WTC11 (cell line): ENCODE measurements at regions not wholly inside any gene's neighbourhood (a gene's known extent, or its start where the extent isn't known, plus 50 kb on each side); places are given as distances from the start of the nearest gene placed in this dataset.

Experiments
- ATAC-seq: fragments of 200-7000 bp; cut with Tn5 transposase; 2 replicates; pipeline ENCODE4 v1.10.0; 2021; ENCODE audit warnings: mild to moderate bottlenecking, moderate library complexity
- CTCF ChIA-PET: fragments of 300-600 bp; sonication (Branson Sonifier 250); formaldehyde crosslinking; loops from one replicate; lab custom pipeline; 2021; ENCODE audit warnings: antibody characterized with exemption; lab: Charles Lee
- POLR2A ChIA-PET: fragments of 350-600 bp; sonication (Branson Sonifier 250); formaldehyde crosslinking; loops from one replicate; lab custom pipeline; 2021; ENCODE audit warnings: antibody characterized with exemption; lab: Charles Lee
- DNase-seq: peaks from one replicate; pipeline ENCODE4 v3.0.0; 2021; ENCODE audit warnings: low spot score
- H3K27ac Mint-ChIP-seq: 2 replicates; pipeline ENCODE4 v1.8.0; 2021; ENCODE audit warnings: mixed read lengths
- H3K27me3 Mint-ChIP-seq: 2 replicates; pipeline ENCODE4 v1.8.0; 2021; ENCODE audit warnings: low read depth, mild to moderate bottlenecking, moderate library complexity, mixed read lengths
- H3K36me3 Mint-ChIP-seq: 2 replicates; pipeline ENCODE4 v1.8.0; 2021; ENCODE audit warnings: mixed read lengths
- H3K4me1 Mint-ChIP-seq: 2 replicates; pipeline ENCODE4 v1.8.0; 2022; ENCODE audit warnings: mixed read lengths
- H3K4me3 Mint-ChIP-seq: 2 replicates; pipeline ENCODE4 v1.8.0; 2021; ENCODE audit warnings: mild to moderate bottlenecking, moderate library complexity, mixed read lengths
- H3K9me3 Mint-ChIP-seq: 2 replicates; pipeline ENCODE4 v1.8.0; 2021; ENCODE audit warnings: mixed read lengths
- ETV6 ChIP-seq: sonication (generic); formaldehyde crosslinking; IDR thresholded peaks from 2 replicates; pipeline ENCODE4 v1.8.1; 2022; ENCODE audit warnings: mild to moderate bottlenecking, missing genetic modification reagents
- HMGA2 ChIP-seq: fragments of 250-450 bp; sonication (Bioruptor Pico); IDR thresholded peaks from 2 replicates; pipeline ENCODE4 v1.4.0; 2021; ENCODE audit warnings: mild to moderate bottlenecking, moderate library complexity
- NR2C2 ChIP-seq: sonication (generic); formaldehyde crosslinking; IDR thresholded peaks from 2 replicates; pipeline ENCODE4 v1.8.0; 2022; ENCODE audit warnings: mild to moderate bottlenecking, missing genetic modification reagents
- SOX15 ChIP-seq: fragments of 250-450 bp; sonication (Bioruptor Pico); IDR thresholded peaks from 2 replicates; pipeline ENCODE4 v1.9.0; 2021; ENCODE audit warnings: mild to moderate bottlenecking
- TEAD4 ChIP-seq: sonication (generic); formaldehyde crosslinking; IDR thresholded peaks from 2 replicates; pipeline ENCODE4 v1.8.0; 2022; ENCODE audit warnings: mild to moderate bottlenecking, missing genetic modification reagents
- ZNF317 ChIP-seq: sonication (generic); formaldehyde crosslinking; IDR thresholded peaks from 2 replicates; pipeline ENCODE4 v1.8.1; 2023; ENCODE audit warnings: low read depth, mild to moderate bottlenecking, moderate library complexity, missing genetic modification reagents, borderline replicate concordance
- TF ChIP-seq, protein P1 (sequence below): sonication (generic); formaldehyde crosslinking; IDR thresholded peaks from 2 replicates; pipeline ENCODE4 v1.8.0; 2022; ENCODE audit warnings: mild to moderate bottlenecking, missing genetic modification reagents
- TF ChIP-seq, protein P2 (sequence below): fragments of 250-450 bp; sonication (Bioruptor Pico); IDR thresholded peaks from 2 replicates; pipeline ENCODE4 v2.1.2; 2022; ENCODE audit warnings: mild to moderate bottlenecking, moderate library complexity
- TF ChIP-seq, protein P3 (sequence below): sonication (generic); formaldehyde crosslinking; IDR thresholded peaks from 2 replicates; pipeline ENCODE4 v1.8.0; 2023; ENCODE audit warnings: mild to moderate bottlenecking, missing genetic modification reagents
- TF ChIP-seq, protein P4 (sequence below): fragments of 200-600 bp; IDR thresholded peaks from 2 replicates; pipeline ENCODE4 v1.8.0; 2022; ENCODE audit warnings: antibody characterized with exemption
- TF ChIP-seq, protein P5 (sequence below): fragments of 250-450 bp; sonication (Bioruptor Pico); IDR thresholded peaks from 2 replicates; pipeline ENCODE4 v1.9.0; 2021; ENCODE audit warnings: moderate library complexity, mild to moderate bottlenecking, inconsistent platforms, borderline replicate concordance
- TF ChIP-seq, protein P6 (sequence below): sonication (generic); formaldehyde crosslinking; IDR thresholded peaks from 2 replicates; pipeline ENCODE4 v1.8.1; 2022; ENCODE audit warnings: missing genetic modification reagents, borderline replicate concordance

DNA sequence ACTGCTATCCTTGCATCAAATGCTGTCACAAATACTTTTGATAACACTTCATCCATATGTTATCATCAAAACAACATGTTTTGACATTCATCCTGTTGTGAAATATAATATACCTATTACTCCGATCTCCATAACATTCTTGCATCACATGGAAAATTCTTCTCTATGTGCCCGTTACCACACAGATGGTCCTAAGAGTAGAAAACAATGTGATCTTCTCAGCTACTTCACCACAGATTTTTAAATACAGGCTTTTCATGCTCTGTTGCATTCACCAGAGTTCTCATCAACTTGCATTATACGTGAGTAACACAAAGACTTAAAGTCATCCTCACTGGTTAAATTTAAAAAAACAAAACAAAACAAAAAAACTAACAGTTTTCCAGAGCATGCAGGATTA, 1603.3 kb upstream of the ZEB2 start:
- Mint-ChIP-seq H3K36me3 (no peaks in the 10 kb centered on the region), H3K4me1 (peaks cover 8% of the 10 kb centered on the region), H3K4me3 (no peak overlapping the region), H3K27ac (no peak overlapping the region), H3K9me3 (peaks cover under 1% of the 10 kb centered on the region; the same call in 1 of the 2 replicates), H3K27me3 (no peaks in the 10 kb centered on the region)
- no peak for DNase-seq
- ChIA-PET CTCF (no interaction called here), POLR2A (no interaction called here)
- TF ChIP-seq, protein P1, sequence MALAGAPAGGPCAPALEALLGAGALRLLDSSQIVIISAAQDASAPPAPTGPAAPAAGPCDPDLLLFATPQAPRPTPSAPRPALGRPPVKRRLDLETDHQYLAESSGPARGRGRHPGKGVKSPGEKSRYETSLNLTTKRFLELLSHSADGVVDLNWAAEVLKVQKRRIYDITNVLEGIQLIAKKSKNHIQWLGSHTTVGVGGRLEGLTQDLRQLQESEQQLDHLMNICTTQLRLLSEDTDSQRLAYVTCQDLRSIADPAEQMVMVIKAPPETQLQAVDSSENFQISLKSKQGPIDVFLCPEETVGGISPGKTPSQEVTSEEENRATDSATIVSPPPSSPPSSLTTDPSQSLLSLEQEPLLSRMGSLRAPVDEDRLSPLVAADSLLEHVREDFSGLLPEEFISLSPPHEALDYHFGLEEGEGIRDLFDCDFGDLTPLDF (CRISPR knock-in tag): no peak
- ATAC-seq: no peak

DNA sequence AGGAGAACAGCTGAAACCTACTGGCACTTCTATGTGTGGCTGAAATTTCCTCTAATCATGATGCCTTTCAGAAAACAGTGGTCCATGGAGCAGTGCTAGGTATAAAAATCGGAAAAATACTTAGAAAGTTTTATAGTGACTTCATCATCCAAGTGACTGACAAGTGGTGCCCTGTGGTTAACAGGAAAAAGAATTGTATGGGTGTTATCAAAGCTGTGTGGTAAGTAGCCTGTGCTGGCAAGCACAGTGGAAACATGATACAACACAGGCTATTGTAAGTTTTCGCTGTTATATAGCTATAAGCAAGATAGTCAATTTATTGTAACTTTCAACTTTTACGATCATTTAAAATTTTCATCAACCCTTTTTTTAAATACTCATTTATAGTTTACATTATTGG, 1599.7 kb upstream of the ZEB2 start:
- TF ChIP-seq HMGA2 (CRISPR knock-in tag): no peak
- TF ChIP-seq ZNF317 (CRISPR knock-in tag): no peak
- TF ChIP-seq, protein P1 (CRISPR knock-in tag): no peak
- no peak for TF ChIP-seq SOX15 (CRISPR knock-in tag)
- TF ChIP-seq, protein P2, sequence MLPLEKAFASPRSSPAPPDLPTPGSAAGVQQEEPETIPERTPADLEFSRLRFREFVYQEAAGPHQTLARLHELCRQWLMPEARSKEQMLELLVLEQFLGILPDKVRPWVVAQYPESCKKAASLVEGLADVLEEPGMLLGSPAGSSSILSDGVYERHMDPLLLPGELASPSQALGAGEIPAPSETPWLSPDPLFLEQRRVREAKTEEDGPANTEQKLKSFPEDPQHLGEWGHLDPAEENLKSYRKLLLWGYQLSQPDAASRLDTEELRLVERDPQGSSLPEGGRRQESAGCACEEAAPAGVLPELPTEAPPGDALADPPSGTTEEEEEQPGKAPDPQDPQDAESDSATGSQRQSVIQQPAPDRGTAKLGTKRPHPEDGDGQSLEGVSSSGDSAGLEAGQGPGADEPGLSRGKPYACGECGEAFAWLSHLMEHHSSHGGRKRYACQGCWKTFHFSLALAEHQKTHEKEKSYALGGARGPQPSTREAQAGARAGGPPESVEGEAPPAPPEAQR: no peak
- TF ChIP-seq NR2C2 (CRISPR knock-in tag): no peak
- TF ChIP-seq, protein P3, sequence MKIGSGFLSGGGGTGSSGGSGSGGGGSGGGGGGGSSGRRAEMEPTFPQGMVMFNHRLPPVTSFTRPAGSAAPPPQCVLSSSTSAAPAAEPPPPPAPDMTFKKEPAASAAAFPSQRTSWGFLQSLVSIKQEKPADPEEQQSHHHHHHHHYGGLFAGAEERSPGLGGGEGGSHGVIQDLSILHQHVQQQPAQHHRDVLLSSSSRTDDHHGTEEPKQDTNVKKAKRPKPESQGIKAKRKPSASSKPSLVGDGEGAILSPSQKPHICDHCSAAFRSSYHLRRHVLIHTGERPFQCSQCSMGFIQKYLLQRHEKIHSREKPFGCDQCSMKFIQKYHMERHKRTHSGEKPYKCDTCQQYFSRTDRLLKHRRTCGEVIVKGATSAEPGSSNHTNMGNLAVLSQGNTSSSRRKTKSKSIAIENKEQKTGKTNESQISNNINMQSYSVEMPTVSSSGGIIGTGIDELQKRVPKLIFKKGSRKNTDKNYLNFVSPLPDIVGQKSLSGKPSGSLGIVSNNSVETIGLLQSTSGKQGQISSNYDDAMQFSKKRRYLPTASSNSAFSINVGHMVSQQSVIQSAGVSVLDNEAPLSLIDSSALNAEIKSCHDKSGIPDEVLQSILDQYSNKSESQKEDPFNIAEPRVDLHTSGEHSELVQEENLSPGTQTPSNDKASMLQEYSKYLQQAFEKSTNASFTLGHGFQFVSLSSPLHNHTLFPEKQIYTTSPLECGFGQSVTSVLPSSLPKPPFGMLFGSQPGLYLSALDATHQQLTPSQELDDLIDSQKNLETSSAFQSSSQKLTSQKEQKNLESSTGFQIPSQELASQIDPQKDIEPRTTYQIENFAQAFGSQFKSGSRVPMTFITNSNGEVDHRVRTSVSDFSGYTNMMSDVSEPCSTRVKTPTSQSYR (CRISPR knock-in tag): no peak
- no peak for TF ChIP-seq TEAD4 (CRISPR knock-in tag)
- TF ChIP-seq, protein P4, sequence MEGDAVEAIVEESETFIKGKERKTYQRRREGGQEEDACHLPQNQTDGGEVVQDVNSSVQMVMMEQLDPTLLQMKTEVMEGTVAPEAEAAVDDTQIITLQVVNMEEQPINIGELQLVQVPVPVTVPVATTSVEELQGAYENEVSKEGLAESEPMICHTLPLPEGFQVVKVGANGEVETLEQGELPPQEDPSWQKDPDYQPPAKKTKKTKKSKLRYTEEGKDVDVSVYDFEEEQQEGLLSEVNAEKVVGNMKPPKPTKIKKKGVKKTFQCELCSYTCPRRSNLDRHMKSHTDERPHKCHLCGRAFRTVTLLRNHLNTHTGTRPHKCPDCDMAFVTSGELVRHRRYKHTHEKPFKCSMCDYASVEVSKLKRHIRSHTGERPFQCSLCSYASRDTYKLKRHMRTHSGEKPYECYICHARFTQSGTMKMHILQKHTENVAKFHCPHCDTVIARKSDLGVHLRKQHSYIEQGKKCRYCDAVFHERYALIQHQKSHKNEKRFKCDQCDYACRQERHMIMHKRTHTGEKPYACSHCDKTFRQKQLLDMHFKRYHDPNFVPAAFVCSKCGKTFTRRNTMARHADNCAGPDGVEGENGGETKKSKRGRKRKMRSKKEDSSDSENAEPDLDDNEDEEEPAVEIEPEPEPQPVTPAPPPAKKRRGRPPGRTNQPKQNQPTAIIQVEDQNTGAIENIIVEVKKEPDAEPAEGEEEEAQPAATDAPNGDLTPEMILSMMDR: no peak
- TF ChIP-seq, protein P5, sequence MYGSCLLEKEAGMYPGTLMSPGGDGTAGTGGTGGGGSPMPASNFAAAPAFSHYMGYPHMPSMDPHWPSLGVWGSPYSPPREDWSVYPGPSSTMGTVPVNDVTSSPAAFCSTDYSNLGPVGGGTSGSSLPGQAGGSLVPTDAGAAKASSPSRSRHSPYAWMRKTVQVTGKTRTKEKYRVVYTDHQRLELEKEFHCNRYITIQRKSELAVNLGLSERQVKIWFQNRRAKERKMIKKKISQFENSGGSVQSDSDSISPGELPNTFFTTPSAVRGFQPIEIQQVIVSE: no peak
- TF ChIP-seq ETV6: no peak
- Mint-ChIP-seq H3K27ac (no peak overlapping the region), H3K4me3 (no peak overlapping the region), H3K36me3 (no peaks in the 10 kb centered on the region), H3K4me1 (peaks cover 22% of the 10 kb centered on the region), H3K9me3 (no peaks in the 10 kb centered on the region), H3K27me3 (no peaks in the 10 kb centered on the region)
- ChIA-PET POLR2A (no interaction called here), CTCF (interaction anchor here (0.6 kb wide), 1 partner anchor 582 kb away, joined by 3 read pairs; no protein-coding TSS in a partner anchor)
- ATAC-seq: no peak
- no peak for DNase-seq

DNA sequence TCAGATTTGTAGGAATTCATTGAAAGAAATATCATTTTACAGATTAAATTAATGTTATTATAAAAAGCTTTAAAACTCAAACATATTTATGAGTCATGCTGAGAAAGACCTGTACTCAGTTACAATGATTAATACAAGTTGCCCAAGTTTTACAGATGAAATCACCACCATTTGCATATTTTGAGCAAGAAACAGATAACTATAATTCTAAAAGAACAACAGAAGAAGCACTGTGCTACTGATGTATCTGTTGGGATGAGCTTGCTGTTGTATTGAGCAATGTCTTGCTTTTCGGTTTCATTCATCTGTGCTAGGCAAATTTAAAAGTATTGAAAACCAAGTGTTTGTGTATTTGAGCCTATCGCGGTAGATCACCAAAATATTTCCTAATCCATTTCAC, 1589.1 kb upstream of the ZEB2 start:
- ATAC-seq (no peak), DNase-seq (no peak)
- ChIA-PET CTCF (no interaction called here), POLR2A (no interaction called here)
- Mint-ChIP-seq H3K4me1 (no peaks in the 10 kb centered on the region), H3K4me3 (no peak overlapping the region), H3K9me3 (no peaks in the 10 kb centered on the region), H3K36me3 (no peaks in the 10 kb centered on the region), H3K27ac (no peak overlapping the region), H3K27me3 (no peaks in the 10 kb centered on the region)
- TF ChIP-seq, protein P6, sequence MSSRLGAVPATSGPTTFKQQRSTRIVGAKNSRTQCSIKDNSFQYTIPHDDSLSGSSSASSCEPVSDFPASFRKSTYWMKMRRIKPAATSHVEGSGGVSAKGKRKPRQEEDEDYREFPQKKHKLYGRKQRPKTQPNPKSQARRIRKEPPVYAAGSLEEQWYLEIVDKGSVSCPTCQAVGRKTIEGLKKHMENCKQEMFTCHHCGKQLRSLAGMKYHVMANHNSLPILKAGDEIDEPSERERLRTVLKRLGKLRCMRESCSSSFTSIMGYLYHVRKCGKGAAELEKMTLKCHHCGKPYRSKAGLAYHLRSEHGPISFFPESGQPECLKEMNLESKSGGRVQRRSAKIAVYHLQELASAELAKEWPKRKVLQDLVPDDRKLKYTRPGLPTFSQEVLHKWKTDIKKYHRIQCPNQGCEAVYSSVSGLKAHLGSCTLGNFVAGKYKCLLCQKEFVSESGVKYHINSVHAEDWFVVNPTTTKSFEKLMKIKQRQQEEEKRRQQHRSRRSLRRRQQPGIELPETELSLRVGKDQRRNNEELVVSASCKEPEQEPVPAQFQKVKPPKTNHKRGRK (CRISPR knock-in tag): no peak
